ENCODE measurements at regions not wholly inside any gene's neighbourhood (a gene's known extent, or its start where the extent isn't known, plus 50 kb on each side); places are given as distances from the start of the nearest gene placed in this dataset.

DNA sequence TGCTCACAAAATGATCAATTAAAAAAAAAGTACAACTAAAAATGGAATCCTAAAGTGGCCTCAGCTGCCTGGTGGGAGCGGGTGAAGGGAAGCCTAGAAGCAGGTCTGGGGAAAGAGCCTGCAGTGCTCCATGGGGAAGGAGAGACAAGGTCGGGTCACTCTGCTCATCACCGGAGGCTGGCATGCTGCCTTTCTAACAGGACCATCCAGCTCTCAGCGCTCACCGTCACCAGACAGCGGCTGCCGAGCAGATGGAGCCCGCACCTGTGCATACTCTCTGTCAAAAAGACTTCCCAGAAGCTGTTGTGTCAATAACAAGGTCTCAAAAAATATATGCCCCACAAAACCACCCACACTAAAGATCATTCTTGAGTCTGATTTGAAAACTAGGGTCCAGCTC, 112.8 kb downstream of the BAMBI start:
- Histone ChIP-seq H3K79me2 (ENCODE audit: low read length) (no peaks in the 10 kb centered on the region), H3K9ac (ENCODE audit: low read length) (no peak overlapping the region), H4K20me1 (ENCODE audit: insufficient read depth, low read depth, low read length) (no peaks in the 10 kb centered on the region), H3K9me2 (replicated peaks; ENCODE audit: insufficient read depth, low read length) (no peaks in the 10 kb centered on the region), H2AFZ (ENCODE audit: low read length) (no peak overlapping the region), H3K4me1 (ENCODE audit: low read length) (no peaks in the 10 kb centered on the region), H3K27ac (ENCODE audit: low read length) (no peak overlapping the region), H3K27me3 (ENCODE audit: low read length) (no peaks in the 10 kb centered on the region), H3K9me3 (ENCODE audit: low read length) (no peaks in the 10 kb centered on the region), H3K4me2 (ENCODE audit: low read depth, low read length, poor library complexity, severe bottlenecking) (no peak overlapping the region), H3K4me3 (ENCODE audit: low read length) (no peak overlapping the region), H3K36me3 (ENCODE audit: insufficient read depth, low read length) (no peaks in the 10 kb centered on the region)
- DNase-seq: no peak

- H2AFZ ChIP-seq (ENCODE audit: low read length): no peak overlapping the region
- H4K20me1 ChIP-seq (ENCODE audit: insufficient read depth, low read depth, low read length): no peaks in the 10 kb centered on the region
- H3K36me3 ChIP-seq (ENCODE audit: insufficient read depth, low read length): no peaks in the 10 kb centered on the region
- H3K9ac ChIP-seq (ENCODE audit: low read length): no peak overlapping the region
- H3K27me3 ChIP-seq (ENCODE audit: low read length): no peaks in the 10 kb centered on the region
- H3K4me1 ChIP-seq (ENCODE audit: low read length): no peaks in the 10 kb centered on the region
- H3K9me3 ChIP-seq (ENCODE audit: low read length): no peaks in the 10 kb centered on the region
- H3K4me2 ChIP-seq (ENCODE audit: low read depth, low read length, poor library complexity, severe bottlenecking): no peak overlapping the region
- H3K79me2 ChIP-seq (ENCODE audit: low read length): no peaks in the 10 kb centered on the region
- DNase-seq: no peak
- H3K27ac ChIP-seq (ENCODE audit: low read length): no peak overlapping the region
- H3K9me2 ChIP-seq (replicated peaks; ENCODE audit: insufficient read depth, low read length): no peaks in the 10 kb centered on the region
- H3K4me3 ChIP-seq (ENCODE audit: low read length): no peak overlapping the region
Measured at GRCh38 chr10:28793482-28793881, 116.2 kb downstream of the BAMBI start.

DNA sequence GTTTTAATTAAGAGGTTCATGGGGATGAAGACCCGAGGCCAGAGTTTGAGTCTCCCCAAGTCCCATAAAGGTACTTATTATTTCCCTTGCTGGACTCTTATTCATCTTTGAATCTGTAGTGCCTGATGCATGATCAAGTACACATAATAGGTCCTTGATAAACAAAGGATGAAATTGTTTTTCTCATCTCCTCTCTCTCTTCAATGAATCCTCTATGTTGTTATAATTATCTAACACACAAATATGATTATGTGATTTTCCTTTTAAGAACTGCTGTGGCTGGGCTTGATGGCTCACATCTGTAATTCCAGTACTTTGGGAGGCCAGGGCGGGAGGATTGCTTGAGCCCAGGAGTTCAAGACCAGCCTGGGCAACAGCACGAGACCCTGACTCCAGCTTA, 117.7 kb downstream of the BAMBI start:
- no peaks in the 10 kb centered on the region for H3K9me2 ChIP-seq (replicated peaks; ENCODE audit: insufficient read depth, low read length)
- H3K27me3 ChIP-seq (ENCODE audit: low read length): no peaks in the 10 kb centered on the region
- H3K9ac ChIP-seq (ENCODE audit: low read length): no peak overlapping the region
- no peaks in the 10 kb centered on the region for H4K20me1 ChIP-seq (ENCODE audit: insufficient read depth, low read depth, low read length)
- H3K36me3 ChIP-seq (ENCODE audit: insufficient read depth, low read length): no peaks in the 10 kb centered on the region
- no peak overlapping the region for H3K4me2 ChIP-seq (ENCODE audit: low read depth, low read length, poor library complexity, severe bottlenecking)
- H3K27ac ChIP-seq (ENCODE audit: low read length): no peak overlapping the region
- no peak overlapping the region for H2AFZ ChIP-seq (ENCODE audit: low read length)
- no peak overlapping the region for H3K4me3 ChIP-seq (ENCODE audit: low read length)
- H3K4me1 ChIP-seq (ENCODE audit: low read length): no peaks in the 10 kb centered on the region
- H3K79me2 ChIP-seq (ENCODE audit: low read length): no peaks in the 10 kb centered on the region
- no peaks in the 10 kb centered on the region for H3K9me3 ChIP-seq (ENCODE audit: low read length)
- no peak for DNase-seq

DNA sequence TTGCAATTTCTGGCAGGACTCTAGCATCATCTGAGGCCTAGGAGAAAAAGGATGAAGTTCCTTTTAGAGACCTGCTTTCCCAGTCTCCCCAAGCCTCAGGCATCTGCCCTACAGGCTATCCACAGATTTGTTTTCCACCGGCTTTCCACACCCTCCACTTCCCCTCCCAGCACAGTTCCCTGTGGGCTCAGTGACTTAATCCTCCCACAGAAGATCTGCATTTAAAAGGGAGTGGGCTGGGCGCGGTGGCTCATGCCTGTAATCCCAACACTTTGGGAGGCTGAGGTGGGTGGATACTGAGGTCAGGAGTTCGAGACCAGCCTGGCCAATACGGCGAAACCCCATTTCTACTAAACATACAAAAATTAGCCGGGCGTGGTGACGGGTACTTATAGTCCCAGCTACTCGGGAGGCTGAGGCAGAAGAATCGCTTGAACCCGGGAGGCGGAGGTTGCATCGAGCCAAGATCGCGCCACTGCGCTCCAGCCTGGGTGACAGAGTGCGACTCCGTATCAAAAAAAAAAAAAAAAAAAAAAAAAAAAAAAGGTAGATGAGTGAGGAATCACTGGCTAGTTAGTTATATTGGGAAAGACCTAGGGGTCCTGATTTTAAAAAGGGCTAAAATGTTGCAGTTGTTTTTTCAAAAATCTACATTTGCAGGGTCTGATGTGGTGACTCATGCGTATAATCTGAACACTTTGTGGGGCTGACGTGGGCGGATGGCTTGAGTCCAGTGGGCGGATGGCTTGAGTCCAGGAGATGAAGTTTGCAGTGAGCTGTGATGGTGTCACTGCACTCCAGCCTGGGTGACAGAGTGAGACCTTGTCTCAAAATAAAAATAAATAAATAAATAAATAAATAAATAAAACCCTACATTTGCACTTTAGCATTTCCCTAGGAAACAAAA, 119.5 kb downstream of the BAMBI start:
- H3K9ac ChIP-seq (ENCODE audit: low read length): no peak overlapping the region
- H3K9me2 ChIP-seq (replicated peaks; ENCODE audit: insufficient read depth, low read length): no peaks in the 10 kb centered on the region
- H4K20me1 ChIP-seq (ENCODE audit: insufficient read depth, low read depth, low read length): no peaks in the 10 kb centered on the region
- no peak overlapping the region for H3K4me2 ChIP-seq (ENCODE audit: low read depth, low read length, poor library complexity, severe bottlenecking)
- H3K4me1 ChIP-seq (ENCODE audit: low read length): no peaks in the 10 kb centered on the region
- no peak overlapping the region for H3K4me3 ChIP-seq (ENCODE audit: low read length)
- no peaks in the 10 kb centered on the region for H3K9me3 ChIP-seq (ENCODE audit: low read length)
- H3K27me3 ChIP-seq (ENCODE audit: low read length): no peaks in the 10 kb centered on the region
- no peak overlapping the region for H2AFZ ChIP-seq (ENCODE audit: low read length)
- no peaks in the 10 kb centered on the region for H3K36me3 ChIP-seq (ENCODE audit: insufficient read depth, low read length)
- no peak overlapping the region for H3K27ac ChIP-seq (ENCODE audit: low read length)
- no peaks in the 10 kb centered on the region for H3K79me2 ChIP-seq (ENCODE audit: low read length)
- no peak for DNase-seq

DNA sequence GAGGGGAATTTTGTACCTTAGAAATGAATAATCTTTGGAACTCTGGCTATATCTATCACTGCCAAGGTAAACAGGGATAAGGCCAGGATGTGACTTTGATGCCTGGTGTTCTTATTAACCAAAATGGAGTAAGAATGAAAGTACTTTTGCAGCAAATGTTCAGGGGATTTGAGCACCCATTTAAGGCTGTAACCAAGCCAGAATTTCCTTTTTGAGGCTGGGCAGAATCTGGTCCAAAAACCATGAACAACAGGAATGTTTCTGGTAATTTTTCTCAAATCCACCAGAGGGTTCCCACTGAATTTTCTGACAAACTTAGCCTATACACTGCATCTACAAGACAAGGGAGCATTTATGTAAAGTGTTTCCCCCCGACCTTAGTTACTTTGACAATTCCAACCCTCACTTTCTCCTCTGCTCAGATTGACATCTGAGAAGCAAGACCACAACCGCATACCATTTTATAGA, 120.6 kb downstream of the BAMBI start:
- no peaks in the 10 kb centered on the region for H3K36me3 ChIP-seq (ENCODE audit: insufficient read depth, low read length)
- H3K27me3 ChIP-seq (ENCODE audit: low read length): no peaks in the 10 kb centered on the region
- no peak for DNase-seq
- H3K79me2 ChIP-seq (ENCODE audit: low read length): no peaks in the 10 kb centered on the region
- no peaks in the 10 kb centered on the region for H3K9me3 ChIP-seq (ENCODE audit: low read length)
- no peak overlapping the region for H2AFZ ChIP-seq (ENCODE audit: low read length)
- no peak overlapping the region for H3K27ac ChIP-seq (ENCODE audit: low read length)
- H3K4me3 ChIP-seq (ENCODE audit: low read length): no peak overlapping the region
- H3K9ac ChIP-seq (ENCODE audit: low read length): no peak overlapping the region
- no peak overlapping the region for H3K4me2 ChIP-seq (ENCODE audit: low read depth, low read length, poor library complexity, severe bottlenecking)
- no peaks in the 10 kb centered on the region for H3K4me1 ChIP-seq (ENCODE audit: low read length)
- no peaks in the 10 kb centered on the region for H4K20me1 ChIP-seq (ENCODE audit: insufficient read depth, low read depth, low read length)
- no peaks in the 10 kb centered on the region for H3K9me2 ChIP-seq (replicated peaks; ENCODE audit: insufficient read depth, low read length)

DNA sequence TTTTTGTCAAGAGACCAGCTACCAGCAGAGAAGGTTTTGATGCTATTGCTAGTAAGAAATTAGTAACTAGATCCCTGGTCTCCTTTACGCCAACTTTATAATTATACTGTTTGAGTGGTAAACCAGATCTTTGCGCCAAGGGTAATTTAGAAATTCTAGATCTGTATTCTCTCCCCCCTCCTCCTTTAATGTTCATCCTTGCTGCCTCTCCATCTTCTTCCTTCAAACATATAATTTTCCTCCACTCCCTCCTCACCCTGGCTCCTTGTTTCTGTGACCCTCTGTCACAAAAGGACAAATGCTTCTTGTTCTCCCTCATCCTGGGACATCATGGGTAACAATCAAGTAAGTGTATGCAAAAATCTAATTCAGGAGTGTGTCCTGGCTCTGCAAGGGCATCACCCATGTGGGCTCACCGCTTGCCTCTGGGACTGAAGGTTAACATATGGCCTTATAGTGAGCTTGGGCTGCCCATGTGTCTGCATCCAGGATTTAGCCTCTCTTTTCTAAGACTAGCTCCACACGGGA, 121.2 kb downstream of the BAMBI start:
- Histone ChIP-seq H3K4me3 (ENCODE audit: low read length) (no peak overlapping the region), H4K20me1 (ENCODE audit: insufficient read depth, low read depth, low read length) (no peaks in the 10 kb centered on the region), H3K27ac (ENCODE audit: low read length) (no peak overlapping the region), H3K79me2 (ENCODE audit: low read length) (no peaks in the 10 kb centered on the region), H2AFZ (ENCODE audit: low read length) (no peak overlapping the region), H3K4me2 (ENCODE audit: low read depth, low read length, poor library complexity, severe bottlenecking) (no peak overlapping the region), H3K27me3 (ENCODE audit: low read length) (no peaks in the 10 kb centered on the region), H3K9me2 (replicated peaks; ENCODE audit: insufficient read depth, low read length) (no peaks in the 10 kb centered on the region), H3K4me1 (ENCODE audit: low read length) (no peaks in the 10 kb centered on the region), H3K36me3 (ENCODE audit: insufficient read depth, low read length) (no peaks in the 10 kb centered on the region), H3K9ac (ENCODE audit: low read length) (no peak overlapping the region), H3K9me3 (ENCODE audit: low read length) (no peaks in the 10 kb centered on the region)
- no peak for DNase-seq

- Histone ChIP-seq H3K4me1 (ENCODE audit: low read length) (no peaks in the 10 kb centered on the region), H3K27me3 (ENCODE audit: low read length) (no peaks in the 10 kb centered on the region), H3K27ac (ENCODE audit: low read length) (no peak overlapping the region), H3K9me3 (ENCODE audit: low read length) (no peaks in the 10 kb centered on the region), H3K4me2 (ENCODE audit: low read depth, low read length, poor library complexity, severe bottlenecking) (no peak overlapping the region), H4K20me1 (ENCODE audit: insufficient read depth, low read depth, low read length) (no peaks in the 10 kb centered on the region), H3K4me3 (ENCODE audit: low read length) (no peak overlapping the region), H2AFZ (ENCODE audit: low read length) (no peak overlapping the region), H3K36me3 (ENCODE audit: insufficient read depth, low read length) (no peaks in the 10 kb centered on the region), H3K79me2 (ENCODE audit: low read length) (no peaks in the 10 kb centered on the region), H3K9ac (ENCODE audit: low read length) (no peak overlapping the region), H3K9me2 (replicated peaks; ENCODE audit: insufficient read depth, low read length) (no peaks in the 10 kb centered on the region)
- no peak for DNase-seq
Measured at GRCh38 chr10:28798964-28799363, 121.6 kb downstream of the BAMBI start.

- Histone ChIP-seq H3K79me2 (ENCODE audit: low read length) (no peaks in the 10 kb centered on the region), H3K36me3 (ENCODE audit: insufficient read depth, low read length) (no peaks in the 10 kb centered on the region), H3K9me3 (ENCODE audit: low read length) (no peaks in the 10 kb centered on the region), H2AFZ (ENCODE audit: low read length) (no peak overlapping the region), H3K9ac (ENCODE audit: low read length) (no peak overlapping the region), H4K20me1 (ENCODE audit: insufficient read depth, low read depth, low read length) (no peaks in the 10 kb centered on the region), H3K4me1 (ENCODE audit: low read length) (no peaks in the 10 kb centered on the region), H3K9me2 (replicated peaks; ENCODE audit: insufficient read depth, low read length) (no peaks in the 10 kb centered on the region), H3K27me3 (ENCODE audit: low read length) (no peaks in the 10 kb centered on the region), H3K4me2 (ENCODE audit: low read depth, low read length, poor library complexity, severe bottlenecking) (no peak overlapping the region), H3K27ac (ENCODE audit: low read length) (no peak overlapping the region), H3K4me3 (ENCODE audit: low read length) (no peak overlapping the region)
- no peak for DNase-seq
Measured at GRCh38 chr10:28800144-28800543, 122.8 kb downstream of the BAMBI start.

All from Karpas-422 (cell line).